ENCODE measurements at regions not wholly inside any gene's neighbourhood (a gene's known extent, or its start where the extent isn't known, plus 50 kb on each side); places are given as distances from the start of the nearest gene placed in this dataset.
A peak's percentile ranks its signal among the peaks of the same experiment; 100 is the strongest.

- DNase-seq, result no peak
Observed at GRCh38 chr9:108392877-108393276, 462.9 kb downstream of the ACTL7B start.

- peak; percentile 4 for DNase-seq
Observed at GRCh38 chr9:108389056-108389455, 466.7 kb downstream of the ACTL7B start.

- DNase-seq, result no peak
Observed at GRCh38 chr9:108386859-108387384, 468.9 kb downstream of the ACTL7B start.

- DNase-seq, result no peak
Observed at GRCh38 chr9:108386032-108386431, 469.8 kb downstream of the ACTL7B start.

GRCh38 chr9:108383796-108384195 lies 472.0 kb downstream of the ACTL7B start:
- no peak for DNase-seq

GRCh38 chr9:108382310-108382709 lies 473.5 kb downstream of the ACTL7B start:
- DNase-seq, result no peak

GRCh38 chr9:108377881-108378280 lies 477.9 kb downstream of the ACTL7B start:
- no peak for DNase-seq

GRCh38 chr9:108377382-108377781 lies 478.4 kb downstream of the ACTL7B start:
- no peak for DNase-seq

GRCh38 chr9:108376140-108376539 lies 479.6 kb downstream of the ACTL7B start:
- DNase-seq, result no peak

- no peak for DNase-seq
Observed at GRCh38 chr9:108374626-108375025, 481.2 kb downstream of the ACTL7B start.

- no peak for DNase-seq
Observed at GRCh38 chr9:108367188-108367587, 488.6 kb downstream of the ACTL7B start.

- no peak for DNase-seq
Observed at GRCh38 chr9:108363311-108363710, 492.5 kb downstream of the ACTL7B start.

GRCh38 chr9:108360304-108360703 lies 495.5 kb downstream of the ACTL7B start:
- DNase-seq, result no peak

- no peak for DNase-seq
Observed at GRCh38 chr9:108356806-108357205, 499.0 kb downstream of the ACTL7B start.

- no peak for DNase-seq
Observed at GRCh38 chr9:108351571-108351970, 504.2 kb downstream of the ACTL7B start.

- DNase-seq, result no peak
Observed at GRCh38 chr9:108347463-108348188, 508.2 kb downstream of the ACTL7B start.

- DNase-seq, result no peak
Observed at GRCh38 chr9:108345826-108346225, 510.0 kb downstream of the ACTL7B start.

GRCh38 chr9:108339251-108339650 lies 516.5 kb downstream of the ACTL7B start:
- DNase-seq, result no peak

GRCh38 chr9:108336575-108336974 lies 519.2 kb downstream of the ACTL7B start:
- no peak for DNase-seq

- DNase-seq, result no peak
Observed at GRCh38 chr9:108333530-108333983, 522.2 kb downstream of the ACTL7B start.

- DNase-seq, result no peak
Observed at GRCh38 chr9:108331596-108331995, 524.2 kb downstream of the ACTL7B start.

GRCh38 chr9:108325406-108325805 lies 530.4 kb downstream of the ACTL7B start:
- no peak for DNase-seq

GRCh38 chr9:108323615-108324014 lies 532.2 kb downstream of the ACTL7B start:
- no peak for DNase-seq

- DNase-seq, result no peak
Observed at GRCh38 chr9:108322326-108323098, 533.3 kb downstream of the ACTL7B start.

Measured in activated CD4-positive, alpha-beta T cell treated with anti-CD3 and anti-CD28 coated beads, Interleukin-2, amount 50 U/mL, for 16 hours (primary cell).